ENCODE measurements at regions not wholly inside any gene's neighbourhood (a gene's known extent, or its start where the extent isn't known, plus 50 kb on each side); places are given as distances from the start of the nearest gene placed in this dataset.

DNA sequence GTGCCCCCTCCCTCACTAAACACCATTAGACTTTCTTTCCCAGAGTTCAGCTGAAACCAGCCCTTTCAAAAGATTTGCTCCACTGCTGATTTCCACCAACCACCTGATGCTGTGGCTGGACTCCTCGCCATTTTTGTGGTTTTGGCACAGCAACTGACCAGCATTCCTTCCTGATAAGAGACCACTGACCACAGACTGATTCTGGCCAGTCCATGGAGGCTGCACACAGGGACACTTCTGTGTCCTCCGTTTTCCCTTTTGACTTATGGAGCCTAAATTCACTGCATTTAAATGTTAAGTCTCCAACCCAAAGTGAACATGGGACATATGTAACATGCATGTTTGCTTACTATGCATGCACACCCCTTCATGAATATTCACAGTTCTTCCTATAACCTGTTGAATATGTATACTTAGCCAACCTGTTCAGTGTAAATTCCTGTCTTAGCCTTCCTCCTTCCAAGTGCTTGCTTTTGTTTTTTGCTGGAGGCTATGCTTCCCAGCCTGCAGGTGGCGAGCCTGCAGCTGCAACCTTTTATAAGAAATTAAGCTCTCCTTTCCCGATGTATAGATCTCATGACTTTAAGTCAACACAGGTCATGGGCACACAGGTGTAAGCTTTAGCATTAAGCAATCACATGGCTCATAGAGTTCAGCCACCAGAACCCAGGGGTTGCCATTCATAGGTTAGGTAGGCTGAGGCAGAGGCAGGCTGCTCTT lies 78.7 kb downstream of the ACTL7B start:
- TF ChIP-seq, protein P1, sequence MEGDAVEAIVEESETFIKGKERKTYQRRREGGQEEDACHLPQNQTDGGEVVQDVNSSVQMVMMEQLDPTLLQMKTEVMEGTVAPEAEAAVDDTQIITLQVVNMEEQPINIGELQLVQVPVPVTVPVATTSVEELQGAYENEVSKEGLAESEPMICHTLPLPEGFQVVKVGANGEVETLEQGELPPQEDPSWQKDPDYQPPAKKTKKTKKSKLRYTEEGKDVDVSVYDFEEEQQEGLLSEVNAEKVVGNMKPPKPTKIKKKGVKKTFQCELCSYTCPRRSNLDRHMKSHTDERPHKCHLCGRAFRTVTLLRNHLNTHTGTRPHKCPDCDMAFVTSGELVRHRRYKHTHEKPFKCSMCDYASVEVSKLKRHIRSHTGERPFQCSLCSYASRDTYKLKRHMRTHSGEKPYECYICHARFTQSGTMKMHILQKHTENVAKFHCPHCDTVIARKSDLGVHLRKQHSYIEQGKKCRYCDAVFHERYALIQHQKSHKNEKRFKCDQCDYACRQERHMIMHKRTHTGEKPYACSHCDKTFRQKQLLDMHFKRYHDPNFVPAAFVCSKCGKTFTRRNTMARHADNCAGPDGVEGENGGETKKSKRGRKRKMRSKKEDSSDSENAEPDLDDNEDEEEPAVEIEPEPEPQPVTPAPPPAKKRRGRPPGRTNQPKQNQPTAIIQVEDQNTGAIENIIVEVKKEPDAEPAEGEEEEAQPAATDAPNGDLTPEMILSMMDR (IDR thresholded peaks at IDR 0.05) = peak; percentile 42
- no peak for TF ChIP-seq ZFX (IDR thresholded peaks at IDR 0.05; ENCODE audit: borderline replicate concordance)

Measured in 22Rv1 (cell line).